SHP77 treated with DMSO at 0.1 percent for 48 hours (cell line): ENCODE measurements at regions not wholly inside any gene's neighbourhood (a gene's known extent, or its start where the extent isn't known, plus 50 kb on each side); places are given as distances from the start of the nearest gene placed in this dataset.
A peak's percentile ranks its signal among the peaks of the same experiment; 100 is the strongest.

Experiments used
- DNase-seq: peaks from one replicate; lab custom pipeline; 2025; lab: John Stamatoyannopoulos, UW

DNA sequence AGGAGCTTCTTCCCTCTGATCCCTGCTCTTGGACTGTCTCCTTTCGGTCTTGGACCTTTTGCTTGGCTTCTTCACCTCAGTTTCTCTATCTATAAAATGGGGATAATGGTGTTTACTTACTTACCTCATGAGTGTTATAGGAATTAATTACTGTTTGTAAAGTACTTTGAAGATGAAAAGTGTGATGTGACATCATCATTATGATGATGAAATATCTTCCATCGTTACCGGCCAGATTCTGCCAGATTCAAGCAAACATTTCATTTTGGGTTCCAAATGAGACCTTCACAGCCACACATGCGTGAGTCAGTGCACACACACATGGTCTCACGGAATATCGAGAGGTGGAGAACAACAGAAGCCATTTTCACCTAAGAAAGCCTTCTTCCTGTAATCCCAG, 220.1 kb upstream of the RPL34 start:
- DNase-seq: no peak

DNA sequence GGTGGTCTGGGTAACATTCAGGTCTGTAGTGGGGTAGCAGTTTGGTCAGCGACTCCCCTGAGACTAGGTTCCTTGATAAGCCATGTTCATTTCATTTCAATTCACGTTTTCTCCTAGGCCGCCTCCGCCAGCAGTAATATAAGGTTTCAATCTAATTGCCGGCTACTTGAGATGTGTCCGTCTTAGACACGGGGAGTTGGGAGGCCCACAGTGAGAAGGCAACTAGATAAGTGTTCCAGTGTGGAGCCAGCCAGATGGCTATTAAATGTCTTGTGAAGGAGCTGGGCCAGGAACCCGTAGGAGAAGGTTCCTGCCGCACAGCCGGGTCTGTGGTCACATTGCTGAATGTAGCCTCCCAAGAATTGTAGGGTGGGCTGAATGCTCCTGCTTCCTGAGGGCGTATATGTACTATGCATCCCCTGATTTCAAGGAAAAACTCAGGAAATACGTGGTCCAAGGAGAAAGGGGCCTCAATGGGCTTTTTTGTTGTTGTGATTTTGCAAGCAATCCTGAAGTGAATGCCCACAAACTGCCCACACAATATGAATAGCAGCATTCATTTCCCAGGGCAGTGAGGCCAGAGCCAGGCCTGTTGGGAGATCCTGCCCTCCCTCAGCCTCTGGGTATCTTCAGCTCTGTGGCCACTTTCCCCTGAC, 220.6 kb upstream of the RPL34 start:
- DNase-seq: no peak

DNA sequence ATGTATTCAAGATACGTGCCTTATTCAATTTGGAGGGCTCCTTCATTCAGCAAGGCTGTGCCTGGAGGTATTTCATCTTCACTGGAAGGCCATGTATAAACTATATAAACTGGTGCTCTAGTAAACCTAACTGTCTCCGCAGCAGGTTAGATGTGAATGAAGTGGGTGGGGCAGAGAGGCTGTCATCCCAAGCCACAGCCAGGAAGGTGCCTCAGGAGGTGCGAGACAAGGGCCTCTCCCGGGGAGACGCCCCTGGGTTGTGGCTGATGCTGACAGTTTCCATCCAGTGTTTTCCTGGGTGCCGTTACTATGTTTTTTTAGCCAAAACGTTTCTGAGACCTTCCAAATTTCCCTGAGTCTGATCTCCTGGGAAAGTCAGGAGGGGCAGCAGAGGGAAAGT, 221.5 kb upstream of the RPL34 start:
- no peak for DNase-seq

DNA sequence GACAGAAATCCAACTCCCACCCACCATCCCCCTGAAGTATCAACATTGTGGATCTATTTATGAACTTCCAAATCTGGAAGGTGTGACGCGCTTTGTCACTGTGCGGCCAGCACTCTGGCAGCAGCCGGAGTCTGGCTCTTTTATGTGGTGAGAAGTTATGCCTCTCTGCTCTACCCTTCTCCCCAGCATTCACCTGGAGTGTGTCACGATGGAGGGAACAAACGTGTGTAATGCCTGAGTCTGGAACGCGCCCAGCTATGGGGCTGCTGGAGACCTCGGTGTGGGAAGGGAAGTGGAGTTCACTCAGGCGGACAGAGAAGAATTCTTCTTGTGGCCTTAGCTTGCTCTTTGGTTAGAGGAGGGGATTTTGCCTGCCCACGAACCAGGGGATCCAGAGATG, 222.1 kb upstream of the RPL34 start:
- no peak for DNase-seq

DNA sequence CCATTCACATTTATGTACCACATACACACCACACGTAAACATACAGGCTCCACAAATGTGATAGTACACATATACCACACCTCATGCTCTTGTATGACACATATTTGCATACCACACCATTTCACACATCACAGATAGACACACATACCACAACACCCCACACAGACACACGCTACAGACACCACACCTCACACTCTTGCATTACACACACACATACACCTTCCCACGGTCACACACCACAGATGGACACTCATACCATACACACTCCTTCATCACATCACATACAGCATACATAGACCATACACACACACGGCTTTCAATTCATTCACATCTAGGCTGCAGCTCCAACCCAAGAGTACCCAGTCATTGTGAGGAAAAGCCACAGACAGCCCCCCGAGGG, 222.5 kb upstream of the RPL34 start:
- no peak for DNase-seq

DNA sequence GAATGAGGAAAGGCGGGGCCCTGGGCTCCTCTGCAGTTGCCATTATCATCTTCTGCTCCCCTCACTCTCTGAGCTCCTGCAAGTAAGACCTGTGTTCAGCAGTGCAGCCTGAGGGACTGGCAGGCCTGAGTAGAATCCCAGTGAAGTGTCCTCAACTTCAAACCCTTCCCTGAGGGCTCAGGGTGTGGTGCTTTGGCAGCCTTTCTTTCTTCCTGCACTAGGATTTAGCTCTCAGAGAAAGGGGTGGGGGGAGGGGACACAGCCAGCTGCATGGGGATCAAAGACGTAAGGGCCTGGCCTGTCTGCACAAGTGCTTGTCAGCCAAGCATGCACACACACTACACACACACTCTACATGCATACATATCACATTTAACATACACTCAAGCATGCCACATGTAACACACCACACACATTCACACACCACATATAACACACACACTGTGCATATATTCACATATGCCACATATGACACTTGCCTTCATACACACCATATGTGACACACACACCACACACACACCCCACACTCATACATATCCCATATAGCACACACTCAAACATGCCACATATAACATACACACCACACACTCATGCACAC, 223.4 kb upstream of the RPL34 start:
- DNase-seq: no peak

DNA sequence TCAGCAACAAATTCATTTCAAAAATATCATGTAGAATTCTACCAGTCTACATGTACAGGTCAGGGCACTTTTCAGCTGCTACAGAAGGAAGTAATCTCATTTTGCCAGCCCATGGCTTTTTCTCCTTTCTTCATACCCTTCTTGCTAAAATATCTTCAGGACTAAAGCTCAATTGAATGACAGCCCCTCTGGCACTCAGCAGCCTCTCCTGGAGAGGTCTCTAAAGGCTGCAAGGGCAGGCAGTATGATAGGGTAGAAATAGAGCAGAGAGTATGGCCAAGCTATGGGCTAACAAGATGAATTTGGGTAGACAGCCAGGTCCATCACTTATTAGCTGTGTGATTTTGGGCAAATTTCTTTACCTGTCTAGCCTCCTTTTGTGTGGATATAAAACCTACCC, 224.6 kb upstream of the RPL34 start:
- no peak for DNase-seq

DNA sequence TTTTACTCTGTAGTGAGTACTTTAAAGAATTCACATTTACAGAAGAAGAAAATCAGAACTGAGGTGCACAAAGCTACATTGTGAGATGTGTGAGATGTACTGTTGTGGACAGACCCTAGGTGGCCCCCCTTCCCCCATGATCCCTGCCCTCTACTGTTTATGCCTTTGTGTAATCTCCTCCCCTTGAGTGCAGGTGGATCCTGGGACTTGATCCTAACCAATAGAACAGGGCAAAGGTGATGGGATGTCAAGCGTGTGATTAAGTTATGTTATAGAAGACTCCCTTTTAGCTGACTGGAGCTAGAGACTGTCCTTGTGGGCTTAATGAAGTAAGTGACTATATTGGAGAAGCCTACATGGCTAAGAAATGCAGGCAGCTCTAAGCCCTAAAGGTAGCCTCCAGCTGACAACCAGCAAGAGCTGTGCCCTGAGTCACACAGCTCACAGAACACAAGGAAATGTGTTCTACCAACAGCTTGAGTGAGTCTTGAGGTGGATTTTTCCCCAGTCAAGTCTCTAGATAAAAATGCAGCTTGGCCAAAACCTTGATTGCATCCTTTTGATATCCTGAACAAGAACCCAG, 225.2 kb upstream of the LEF1 start:
- DNase-seq: no peak

DNA sequence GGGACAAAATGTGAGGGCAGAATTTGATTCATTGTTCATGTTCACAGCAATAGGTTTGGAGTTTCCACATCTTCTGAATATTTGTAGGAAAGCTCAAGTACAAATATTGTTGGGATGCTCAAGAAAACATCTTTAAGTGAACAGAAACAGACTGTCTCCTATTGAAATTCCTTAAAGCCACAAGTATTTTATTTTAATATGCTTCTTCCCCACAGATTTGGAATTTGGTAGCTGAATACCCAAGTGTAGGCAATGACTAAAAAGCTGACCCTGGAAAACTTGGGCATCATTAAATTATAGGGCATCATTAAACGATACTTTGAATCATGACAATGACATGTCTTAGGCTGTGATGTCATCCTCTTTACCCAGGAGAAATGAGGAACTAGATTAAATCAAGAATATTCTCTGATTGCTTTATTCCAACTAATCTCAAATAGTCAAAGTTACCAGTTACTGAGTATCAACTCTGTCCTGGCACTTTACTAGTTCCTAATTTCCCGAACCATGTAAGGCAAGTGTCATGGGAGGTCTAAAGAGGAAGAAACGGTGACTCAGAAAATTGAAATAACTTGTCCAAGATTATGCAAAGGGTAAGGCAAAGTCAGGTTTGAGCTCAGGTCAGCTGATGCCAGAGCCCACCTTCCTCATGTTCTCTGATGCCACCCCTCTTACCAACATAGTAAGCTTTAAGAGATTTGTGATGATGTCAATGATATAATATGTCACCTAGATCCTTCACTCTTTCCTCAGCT, 223.1 kb upstream of the LEF1 start:
- no peak for DNase-seq

DNA sequence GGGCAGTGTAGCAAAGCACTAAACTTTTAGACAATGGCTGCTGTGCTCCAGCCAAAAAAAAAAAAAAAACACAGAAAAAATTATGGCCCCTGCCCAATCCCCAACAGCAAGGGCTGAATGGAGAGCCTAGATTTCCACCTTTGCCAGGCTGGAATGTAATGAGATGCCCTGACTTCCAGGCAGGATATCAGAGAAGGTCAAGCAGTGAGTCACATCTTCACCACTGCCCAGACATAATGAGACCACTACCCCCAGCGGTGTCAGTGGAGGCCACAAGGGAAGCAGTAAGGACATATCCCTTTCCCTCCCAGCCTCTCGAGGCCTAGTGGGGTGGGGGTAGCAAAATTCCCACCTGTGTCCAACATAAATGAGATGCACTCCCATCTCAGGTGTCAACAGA, 216.3 kb upstream of the LEF1 start:
- no peak for DNase-seq

DNA sequence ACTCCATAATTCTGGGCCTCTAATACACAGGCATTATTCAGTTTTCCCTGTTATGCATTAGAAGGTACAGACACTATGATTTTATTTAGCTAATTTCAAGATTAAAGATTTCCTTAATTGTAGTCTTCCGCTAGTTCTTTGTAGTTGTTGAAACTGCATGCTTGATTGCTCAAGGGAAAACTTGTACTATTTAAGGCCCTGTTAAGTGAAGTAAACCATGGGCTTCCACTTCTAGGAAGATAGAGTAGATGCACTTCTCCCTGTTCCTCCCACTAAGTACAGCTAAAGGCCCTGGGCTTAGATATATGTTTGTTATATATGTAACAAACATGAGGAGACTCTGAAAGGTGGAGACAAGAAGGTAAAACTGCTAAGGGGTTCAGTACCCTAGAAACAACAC, 215.8 kb upstream of the LEF1 start:
- no peak for DNase-seq

DNA sequence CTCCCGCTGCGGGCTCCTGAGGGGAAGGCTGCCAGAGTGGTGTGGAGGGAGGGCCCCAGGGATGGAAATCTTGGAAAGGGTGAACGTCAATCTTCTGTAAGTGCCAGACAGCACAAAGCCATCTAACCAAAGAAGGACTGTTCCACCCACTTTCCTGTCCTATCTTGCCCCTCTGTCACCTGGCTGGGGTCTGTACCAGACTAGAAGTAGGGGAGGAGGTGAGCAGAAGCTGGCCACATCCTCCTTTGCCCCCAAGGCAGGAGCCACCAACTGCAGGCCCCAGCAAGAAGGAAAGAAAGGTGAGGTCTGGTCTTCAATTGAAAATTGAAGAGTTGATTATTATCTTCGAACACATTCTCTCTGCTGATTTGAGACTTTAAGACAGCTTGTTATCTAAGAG, 214.4 kb upstream of the LEF1 start:
- DNase-seq: no peak

DNA sequence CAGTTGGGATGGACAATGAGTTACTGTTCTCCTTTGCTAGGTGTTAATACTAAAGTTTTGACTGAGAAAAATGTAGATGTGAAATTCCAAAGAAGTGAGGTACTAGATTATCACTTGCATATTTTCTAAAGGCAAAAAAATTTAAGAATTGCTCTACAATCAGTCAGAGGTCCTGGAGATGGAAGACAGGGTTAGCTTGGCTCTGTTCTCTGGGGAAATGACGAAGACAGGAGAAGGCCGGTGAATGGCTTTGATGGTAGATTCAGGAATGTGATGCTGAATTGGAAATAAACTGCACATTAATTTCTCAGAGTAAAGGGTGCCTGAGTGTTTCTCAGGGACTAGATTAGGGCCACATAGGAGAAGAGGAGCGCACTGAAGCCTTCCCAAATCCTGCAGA, 214.0 kb upstream of the LEF1 start:
- DNase-seq: no peak

DNA sequence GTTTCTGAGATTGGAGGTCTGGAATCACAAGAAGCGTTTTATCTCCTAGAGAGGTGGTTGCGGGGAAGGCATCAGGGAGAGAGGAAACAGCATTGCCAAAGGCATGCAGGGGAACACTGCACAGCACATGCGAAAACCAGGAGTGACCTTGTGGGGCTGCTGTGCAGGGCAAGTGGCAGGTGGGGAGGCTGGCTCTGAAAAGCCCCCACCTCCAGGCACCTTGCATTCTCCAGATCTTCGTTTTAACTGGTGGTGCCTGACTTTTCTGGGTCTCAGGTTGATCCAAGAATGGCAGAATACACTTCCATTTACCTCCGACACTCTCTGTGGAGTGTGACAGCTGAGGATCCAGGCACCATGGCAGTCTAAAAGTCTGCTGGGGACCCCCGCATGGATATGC, 209.4 kb upstream of the LEF1 start:
- no peak for DNase-seq

DNA sequence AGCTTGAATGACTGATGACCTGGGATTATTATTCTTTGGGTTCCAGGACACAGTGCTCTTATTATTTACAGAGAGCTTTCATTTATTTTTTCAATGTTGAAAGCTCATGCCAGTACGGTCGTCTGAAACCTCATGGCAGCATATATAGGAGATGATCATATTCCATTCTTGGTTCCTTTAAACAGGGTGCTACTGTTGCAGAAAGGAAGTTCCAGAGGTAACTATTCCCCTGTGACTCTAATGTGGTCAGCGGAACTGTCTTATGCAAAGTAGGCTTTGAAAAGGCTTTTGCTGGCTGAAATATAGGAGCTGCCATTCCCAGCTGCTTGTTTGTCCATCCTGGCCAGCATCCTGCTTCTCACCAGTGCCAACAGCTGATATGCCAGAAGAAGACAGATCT, 208.3 kb upstream of the LEF1 start:
- no peak for DNase-seq

DNA sequence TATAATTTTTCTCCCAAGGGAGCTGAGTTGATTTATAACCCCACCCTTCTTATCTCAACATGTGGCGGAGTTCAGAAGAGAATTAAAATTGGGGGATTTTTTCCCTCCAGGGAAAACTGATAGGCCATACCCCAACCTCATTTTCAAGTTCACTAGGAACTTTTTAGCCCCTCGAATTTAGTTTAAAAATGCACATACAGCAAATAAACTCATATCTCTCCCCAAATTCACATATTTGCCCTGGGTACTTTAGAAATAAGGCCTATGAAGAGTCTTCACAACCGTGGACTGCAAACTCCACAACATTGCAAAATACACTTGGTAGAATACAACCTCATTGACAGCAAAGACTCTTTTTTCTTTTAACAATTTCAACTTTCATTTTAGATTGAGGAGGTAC, 206.7 kb upstream of the LEF1 start:
- DNase-seq: no peak

DNA sequence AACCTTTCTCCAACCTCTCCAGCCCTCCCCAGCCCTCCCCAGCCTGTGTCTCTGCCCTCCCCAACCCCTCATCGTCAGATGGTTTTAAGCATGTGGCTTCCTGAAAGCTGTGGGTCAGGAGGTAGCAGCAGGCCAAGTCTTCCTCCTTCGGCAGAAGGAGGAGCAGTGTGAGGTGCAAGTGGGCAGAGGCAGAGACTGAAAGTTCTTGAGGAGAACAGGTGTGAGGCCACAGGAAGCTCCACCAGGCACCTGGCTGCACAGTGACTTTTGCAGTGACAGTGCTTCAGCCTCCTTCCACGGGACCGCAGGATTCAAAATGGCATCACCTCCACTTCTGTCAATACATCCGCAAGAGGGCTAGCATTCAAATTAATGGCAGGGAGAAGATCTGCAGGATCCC, 203.9 kb upstream of the LEF1 start:
- DNase-seq: no peak

DNA sequence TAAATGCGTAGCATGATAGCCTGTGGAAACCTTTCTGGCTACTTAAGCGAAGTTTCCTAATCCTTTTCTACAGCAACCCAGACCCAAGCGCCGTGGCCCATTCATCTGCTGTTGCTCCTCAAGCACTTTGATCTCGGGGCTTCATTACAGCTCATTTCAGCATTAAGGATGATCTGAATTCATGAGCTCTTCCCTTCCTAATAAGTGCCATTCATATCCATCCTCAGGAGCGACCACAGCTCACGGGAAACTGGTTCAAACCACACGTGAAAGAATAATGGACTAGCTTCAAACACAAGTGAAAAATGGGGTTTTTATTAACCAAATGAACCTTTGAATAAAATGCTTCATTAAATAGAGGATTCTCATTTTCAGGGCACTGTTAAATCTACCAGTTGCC, 202.6 kb upstream of the LEF1 start:
- no peak for DNase-seq

DNA sequence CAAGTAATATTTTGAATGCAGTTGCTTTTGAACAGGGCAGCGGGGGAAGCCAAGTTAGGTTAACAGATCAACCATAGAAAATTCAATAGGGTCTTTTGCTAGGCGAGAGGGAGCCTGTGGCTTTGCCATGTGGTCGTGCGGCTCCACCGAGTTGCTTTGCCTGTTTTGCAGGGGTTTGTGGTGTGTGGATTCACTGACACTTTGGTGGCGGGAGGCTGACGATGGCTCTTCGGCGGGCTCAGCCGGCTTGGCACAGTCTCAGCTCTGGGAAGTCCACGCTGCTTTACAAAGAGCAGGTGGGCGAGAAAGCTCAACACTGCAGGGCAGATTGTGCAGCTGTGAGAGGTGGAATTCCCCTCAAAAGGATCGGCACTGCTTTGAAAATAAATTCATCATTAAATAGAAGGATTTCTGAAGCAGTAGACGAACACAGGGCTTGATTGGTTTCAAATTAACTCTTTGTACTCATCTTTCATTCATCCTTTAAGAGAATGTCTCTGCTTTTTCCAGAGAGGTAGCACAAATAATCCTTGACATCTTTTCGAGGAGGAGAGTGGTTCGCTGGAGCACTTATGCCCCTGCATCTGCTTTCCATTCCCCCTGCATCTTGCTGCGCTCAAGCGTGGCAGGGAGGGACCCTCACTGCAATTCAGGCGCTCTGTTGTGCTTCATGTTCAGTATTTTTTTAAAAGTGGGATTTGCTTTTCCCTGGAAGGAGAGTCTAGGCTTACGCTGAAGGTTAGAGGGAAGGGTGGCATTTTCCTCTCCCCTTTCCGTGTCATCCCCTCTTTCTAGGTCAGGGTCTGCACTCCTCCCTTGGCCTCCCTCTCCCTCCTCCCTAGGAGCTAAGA, 201.8 kb upstream of the LEF1 start:
- peak; percentile 11 for DNase-seq

DNA sequence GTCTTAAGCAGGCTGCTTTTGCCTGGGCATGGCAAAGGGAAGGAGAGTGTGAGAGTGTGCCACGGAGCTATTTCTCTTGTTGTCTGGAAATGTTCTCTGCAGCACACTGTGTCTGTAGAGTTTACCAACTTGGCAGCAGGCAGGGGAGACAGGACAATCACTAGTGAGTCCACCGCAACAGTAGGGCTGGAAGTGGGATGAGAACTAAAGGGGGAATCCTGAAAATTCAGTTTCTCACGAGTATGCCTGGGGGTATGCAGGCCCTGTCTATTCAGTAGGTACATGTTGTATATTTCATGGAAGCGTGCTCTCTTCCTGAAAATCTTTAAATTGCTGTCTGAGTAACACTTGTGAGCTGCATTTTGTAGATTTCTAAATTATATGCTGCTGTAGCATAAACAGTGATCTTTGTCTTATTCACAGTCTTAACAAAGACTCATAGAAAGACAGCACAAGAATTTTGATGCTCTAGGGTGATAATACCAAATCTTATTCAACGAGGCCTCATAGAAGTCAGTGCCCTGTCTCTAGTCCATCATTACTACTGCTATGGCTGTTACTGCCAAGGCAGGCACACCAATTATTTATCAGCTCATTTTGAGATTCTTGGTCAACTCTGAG, 200.4 kb upstream of the LEF1 start:
- no peak for DNase-seq

DNA sequence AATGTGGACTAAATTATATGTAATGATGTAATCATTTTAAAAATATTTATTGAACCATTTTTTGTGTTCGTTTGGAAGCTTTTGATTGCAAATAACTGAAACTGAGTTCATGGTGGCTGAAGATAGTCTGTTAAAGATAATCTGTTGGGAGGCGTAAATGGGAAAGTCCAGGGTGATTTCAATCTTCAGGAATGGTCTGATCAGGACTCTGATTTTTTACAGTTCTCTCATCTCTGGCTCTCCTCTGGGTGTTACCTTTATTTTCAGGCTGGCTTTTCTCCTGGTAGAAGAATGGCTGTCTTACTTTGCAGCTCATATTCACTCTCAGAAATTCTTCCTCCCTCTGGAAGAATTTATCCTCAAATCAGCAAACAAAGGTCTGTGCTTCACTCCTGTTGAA, 199.0 kb upstream of the LEF1 start:
- no peak for DNase-seq

DNA sequence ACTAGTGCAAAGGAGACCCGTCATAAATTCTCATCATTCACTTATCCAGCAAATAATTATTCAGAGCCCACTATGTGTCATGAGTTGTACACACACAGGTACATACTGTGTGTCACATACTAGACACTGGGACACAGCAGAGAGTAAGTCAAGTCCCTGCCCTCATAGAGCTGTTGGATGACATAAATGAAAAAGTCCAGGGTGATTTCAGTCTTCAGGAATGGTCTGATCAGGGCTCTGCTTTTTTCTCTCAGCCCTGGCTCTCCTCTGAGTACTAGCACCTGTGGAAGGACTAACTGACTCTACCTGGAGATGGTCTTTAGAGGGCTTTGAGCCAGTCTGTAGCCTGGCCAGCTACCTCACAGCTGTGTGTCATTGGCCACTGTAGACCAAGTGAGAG, 198.0 kb upstream of the LEF1 start:
- no peak for DNase-seq
